ENCODE measurements at regions not wholly inside any gene's neighbourhood (a gene's known extent, or its start where the extent isn't known, plus 50 kb on each side); places are given as distances from the start of the nearest gene placed in this dataset.

- Histone ChIP-seq H3K9ac (ENCODE audit: insufficient read depth in 1 of 2, low read depth in 2 of 2, low read length in 2 of 2) (no peak overlapping the region), H3K9me1 (ENCODE audit: control insufficient read depth, insufficient read depth, low read length) (no peaks in the 10 kb centered on the region), H3K36me3 (ENCODE audit: control insufficient read depth, insufficient read depth, low read length) (no peaks in the 10 kb centered on the region), H3K4me1 (replicated peaks in 1 of 2; ENCODE audit: control insufficient read depth in 2 of 2, insufficient read depth in 2 of 2, low read length in 2 of 2) (peaks cover 0 to 9% of the 10 kb centered on the region in 2 experiments; a peak in 3 of 5 replicates), H4K20me1 (replicated peaks; ENCODE audit: control insufficient read depth, insufficient read depth, low read length) (no peaks in the 10 kb centered on the region), H3K9me3 (replicated peaks; ENCODE audit: control insufficient read depth, insufficient read depth, low read depth, low read length) (no peaks in the 10 kb centered on the region), H3K27me3 (ENCODE audit: control insufficient read depth in 2 of 2, insufficient read depth in 2 of 2, low read length in 2 of 2) (no peaks in the 10 kb centered on the region), H2AFZ (ENCODE audit: low read depth, low read length) (no peak overlapping the region), H3K4me3 (no peak overlapping the region), H3K79me2 (ENCODE audit: control insufficient read depth, insufficient read depth, low read length) (no peaks in the 10 kb centered on the region), H3K27ac (ENCODE audit: extremely low read depth, low read depth, low read length) (no peak overlapping the region), H3K4me2 (ENCODE audit: insufficient read depth, low read length) (no peak overlapping the region)
- intact Hi-C loops (cut with micrococcal nuclease), result no loop called here
- no peak for ATAC-seq
- in situ Hi-C loops (cut with MboI), result no loop called here
- CTCF ChIA-PET (ENCODE audit: low intra/inter-chr PET ratio), result no interaction called here
- no peak for FAIRE-seq
- no peak for DNase-seq (ENCODE audit: extremely low read depth in 1 of 4, low spot score in 3 of 4)
- no TSS peak for BruUV-seq (replicated peaks)
- WGBS (ENCODE audit: insufficient coverage, low coverage, missing lambda C conversion rate), result 2% methylated on average over 3 of the region's 3 CpGs
- POLR2A ChIA-PET, result interaction anchor here (0.6 to 1.2 kb wide), 4 partner anchors 23 to 1724 kb away, joined by 3 to 6 read pairs (median 4); no protein-coding TSS in a partner anchor
- TF ChIP-seq ATF2 (CRISPR knock-in tag; IDR thresholded peaks at IDR 0.05), result no peak
- no peak for TF ChIP-seq ASH1L (IDR thresholded peaks at IDR 0.05; ENCODE audit: borderline replicate concordance, low read depth, partially characterized antibody)
- no peak for TF ChIP-seq TBP (optimal IDR thresholded peaks at IDR 0.05; ENCODE audit: low read depth, low read length)
- TF ChIP-seq REST (IDR thresholded peaks at IDR 0.05; ENCODE audit: borderline replicate concordance), result no peak
- no peak for TF ChIP-seq REST (CRISPR knock-in tag; IDR thresholded peaks at IDR 0.05; ENCODE audit: low read depth)
- TF ChIP-seq, protein P1, sequence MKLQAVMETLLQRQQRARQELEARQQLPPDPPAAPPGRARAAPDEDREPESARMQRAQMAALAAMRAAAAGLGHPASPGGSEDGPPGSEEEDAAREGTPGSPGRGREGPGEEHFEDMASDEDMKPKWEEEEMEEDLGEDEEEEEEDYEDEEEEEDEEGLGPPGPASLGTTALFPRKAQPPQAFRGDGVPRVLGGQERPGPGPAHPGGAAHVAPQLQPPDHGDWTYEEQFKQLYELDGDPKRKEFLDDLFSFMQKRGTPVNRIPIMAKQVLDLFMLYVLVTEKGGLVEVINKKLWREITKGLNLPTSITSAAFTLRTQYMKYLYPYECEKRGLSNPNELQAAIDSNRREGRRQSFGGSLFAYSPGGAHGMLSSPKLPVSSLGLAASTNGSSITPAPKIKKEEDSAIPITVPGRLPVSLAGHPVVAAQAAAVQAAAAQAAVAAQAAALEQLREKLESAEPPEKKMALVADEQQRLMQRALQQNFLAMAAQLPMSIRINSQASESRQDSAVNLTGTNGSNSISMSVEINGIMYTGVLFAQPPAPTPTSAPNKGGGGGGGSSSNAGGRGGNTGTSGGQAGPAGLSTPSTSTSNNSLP (IDR thresholded peaks at IDR 0.05; ENCODE audit: borderline replicate concordance, low read depth, low read length), result no peak
- TF ChIP-seq ZNF511 (CRISPR knock-in tag; IDR thresholded peaks at IDR 0.05), result no peak
- no peak for TF ChIP-seq ZNF639 (CRISPR knock-in tag; conservative IDR thresholded peaks at IDR 0.05 in 1 of 2, IDR thresholded peaks at IDR 0.05 in 1 of 2)
Observed at GRCh38 chr1:173360487-173361063, 116.6 kb upstream of the PRDX6 start.
